Neural cell (in vitro differentiated cells): ENCODE measurements at regions not wholly inside any gene's neighbourhood (a gene's known extent, or its start where the extent isn't known, plus 50 kb on each side); places are given as distances from the start of the nearest gene placed in this dataset.

Experiments used
- H2AFZ ChIP-seq: fragments of 200-600, 300-800 bp; sonication (generic), shearing (Covaris generic); 2 replicates; pipeline ENCODE4 v1.6.0; 2014; ENCODE audit warnings: low read depth, mild to moderate bottlenecking, antibody characterized with exemption, low read length, moderate library complexity
- H3F3A ChIP-seq: fragments of 200-600 bp; shearing (Covaris generic); 2 replicates; pipeline ENCODE4 v1.6.1; 2016; ENCODE audit warnings: mild to moderate bottlenecking, moderate library complexity, mixed read lengths, antibody characterized with exemption, low read length; ENCODE audit not compliant: insufficient read depth, poor library complexity, severe bottlenecking
- H3K27ac ChIP-seq: fragments of 200-600, 300-800 bp; sonication (generic), shearing (Covaris generic); 2 replicates; pipeline ENCODE4 v1.5.1; 2014; ENCODE audit warnings: mild to moderate bottlenecking, low read length, moderate library complexity
- H3K27me3 ChIP-seq: fragments of 300-800, 200-600 bp; sonication (generic), shearing (Covaris generic); 2 replicates; pipeline ENCODE4 v1.6.0; 2014; ENCODE audit warnings: mild to moderate bottlenecking, low read depth, low read length, moderate library complexity; ENCODE audit not compliant: insufficient read depth
- H3K36me3 ChIP-seq: fragments of 300-800, 200-600 bp; sonication (generic), shearing (Covaris generic); 2 replicates; pipeline ENCODE4 v1.5.1; 2014; ENCODE audit warnings: mild to moderate bottlenecking, antibody characterized with exemption, low read length, moderate library complexity; ENCODE audit not compliant: insufficient read depth
- H3K4me2 ChIP-seq: fragments of 300-800, 200-600 bp; sonication (generic), shearing (Covaris generic); 2 replicates; pipeline ENCODE4 v1.6.0; 2014; ENCODE audit warnings: mild to moderate bottlenecking, low read length
- H3K4me3 ChIP-seq: fragments of 300-800, 200-600 bp; sonication (generic), shearing (Covaris generic); 2 replicates; pipeline ENCODE4 v1.5.1; 2014; ENCODE audit warnings: mild to moderate bottlenecking, low read length, moderate library complexity
- H3K79me2 ChIP-seq: fragments of 200-600 bp; shearing (Covaris generic); replicated peaks from 2 replicates; pipeline ENCODE4 v1.6.0; 2014; ENCODE audit warnings: mild to moderate bottlenecking, low read length, moderate library complexity; ENCODE audit not compliant: insufficient read depth
- H3K9ac ChIP-seq: fragments of 300-800, 200-600 bp; sonication (generic), shearing (Covaris generic); 2 replicates; pipeline ENCODE4 v1.6.1; 2016; ENCODE audit warnings: mild to moderate bottlenecking, low read length, mixed read lengths
- H3K9me2 ChIP-seq: fragments of 200-600 bp; shearing (Covaris generic); 2 replicates; pipeline ENCODE4 v1.6.1; 2016; ENCODE audit warnings: mild to moderate bottlenecking, low read length, mixed read lengths; ENCODE audit not compliant: insufficient read depth
- H3K9me3 ChIP-seq: fragments of 200-600, 300-800 bp; sonication (generic), shearing (Covaris generic); 2 replicates; pipeline ENCODE4 v1.6.1; 2016; ENCODE audit warnings: mild to moderate bottlenecking, mixed run types, low read length, moderate library complexity, mixed read lengths
- H4K20me1 ChIP-seq: fragments of 200-600 bp; shearing (Covaris generic); 2 replicates; pipeline ENCODE4 v1.6.1; 2016; ENCODE audit warnings: mild to moderate bottlenecking, mixed run types; ENCODE audit not compliant: insufficient read depth
- EP300 ChIP-seq: fragments of 450-650 bp; conservative IDR thresholded peaks from 2 replicates; pipeline ENCODE4 v1.6.1; 2014; ENCODE audit warnings: antibody characterized with exemption, mild to moderate bottlenecking, moderate library complexity; ENCODE audit not compliant: poor library complexity, severe bottlenecking
- EZH2 ChIP-seq: fragments of 200-600, 300-800 bp; shearing (Covaris generic), sonication (generic); IDR thresholded peaks from 2 replicates; pipeline ENCODE4 v1.6.1; 2014; ENCODE audit warnings: antibody characterized with exemption, low read length, borderline replicate concordance, mild to moderate bottlenecking; ENCODE audit not compliant: insufficient read depth, poor library complexity, severe bottlenecking
- MXI1 ChIP-seq: fragments of 450-650 bp; conservative IDR thresholded peaks from 2 replicates; pipeline ENCODE4 v1.6.1; 2014; ENCODE audit warnings: antibody characterized with exemption, mild to moderate bottlenecking; ENCODE audit not compliant: poor library complexity, severe bottlenecking
- POLR2AphosphoS5 ChIP-seq: IDR thresholded peaks from 2 replicates; pipeline ENCODE4 v1.6.1; 2012
- RAD21 ChIP-seq: fragments of 450-650 bp; conservative IDR thresholded peaks from 2 replicates; pipeline ENCODE4 v1.6.1; 2014; ENCODE audit warnings: antibody characterized with exemption, mild to moderate bottlenecking, moderate library complexity
- SMC3 ChIP-seq: fragments of 450-650 bp; conservative IDR thresholded peaks from 2 replicates; pipeline ENCODE4 v1.6.1; 2014; ENCODE audit warnings: antibody characterized with exemption, mild to moderate bottlenecking, moderate library complexity; ENCODE audit not compliant: poor library complexity
- TAF1 ChIP-seq: IDR thresholded peaks from 2 replicates; pipeline ENCODE4 v1.6.1; 2012; ENCODE audit warnings: low read depth
- TF ChIP-seq, protein P1 (sequence below): IDR thresholded peaks from 2 replicates; pipeline ENCODE4 v1.6.1; 2012; ENCODE audit warnings: borderline replicate concordance
- TF ChIP-seq, protein P2 (sequence below): fragments of 450-650 bp; IDR thresholded peaks from 2 replicates; pipeline ENCODE4 v1.5.1; 2014; ENCODE audit warnings: antibody characterized with exemption, mild to moderate bottlenecking, moderate library complexity; ENCODE audit not compliant: poor library complexity, severe bottlenecking

DNA sequence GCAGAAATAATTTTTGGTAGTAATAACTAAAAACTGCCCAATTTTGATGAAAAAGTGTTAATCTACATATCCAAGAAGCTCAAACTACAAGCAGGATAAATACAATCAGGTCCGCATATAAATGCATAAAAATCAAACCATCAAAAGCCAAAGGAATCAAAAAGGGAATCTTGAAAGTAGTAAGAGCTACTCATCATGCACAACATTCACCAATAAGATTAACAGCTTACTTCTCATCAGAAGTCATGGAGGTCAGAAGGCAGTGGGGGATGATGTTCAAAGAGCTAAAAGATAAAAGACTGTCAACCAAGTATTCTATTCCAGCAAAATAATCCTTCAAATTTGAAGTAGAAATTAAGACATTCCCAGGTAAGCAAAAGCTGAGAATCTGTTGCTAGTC lies 76.4 kb downstream of the CRPPA start:
- Histone ChIP-seq H3K79me2 (no peaks in the 10 kb centered on the region), H3K4me2 (no peak overlapping the region), H3K4me3 (no peak overlapping the region), H3K36me3 (no peaks in the 10 kb centered on the region), H3K9me2 (no peaks in the 10 kb centered on the region), H4K20me1 (no peaks in the 10 kb centered on the region), H3K27ac (no peak overlapping the region), H3K27me3 (no peaks in the 10 kb centered on the region), H3F3A (no peaks in the 10 kb centered on the region), H3K9me3 (no peaks in the 10 kb centered on the region), H2AFZ (no peak overlapping the region), H3K9ac (no peak overlapping the region)
- TF ChIP-seq, protein P1, sequence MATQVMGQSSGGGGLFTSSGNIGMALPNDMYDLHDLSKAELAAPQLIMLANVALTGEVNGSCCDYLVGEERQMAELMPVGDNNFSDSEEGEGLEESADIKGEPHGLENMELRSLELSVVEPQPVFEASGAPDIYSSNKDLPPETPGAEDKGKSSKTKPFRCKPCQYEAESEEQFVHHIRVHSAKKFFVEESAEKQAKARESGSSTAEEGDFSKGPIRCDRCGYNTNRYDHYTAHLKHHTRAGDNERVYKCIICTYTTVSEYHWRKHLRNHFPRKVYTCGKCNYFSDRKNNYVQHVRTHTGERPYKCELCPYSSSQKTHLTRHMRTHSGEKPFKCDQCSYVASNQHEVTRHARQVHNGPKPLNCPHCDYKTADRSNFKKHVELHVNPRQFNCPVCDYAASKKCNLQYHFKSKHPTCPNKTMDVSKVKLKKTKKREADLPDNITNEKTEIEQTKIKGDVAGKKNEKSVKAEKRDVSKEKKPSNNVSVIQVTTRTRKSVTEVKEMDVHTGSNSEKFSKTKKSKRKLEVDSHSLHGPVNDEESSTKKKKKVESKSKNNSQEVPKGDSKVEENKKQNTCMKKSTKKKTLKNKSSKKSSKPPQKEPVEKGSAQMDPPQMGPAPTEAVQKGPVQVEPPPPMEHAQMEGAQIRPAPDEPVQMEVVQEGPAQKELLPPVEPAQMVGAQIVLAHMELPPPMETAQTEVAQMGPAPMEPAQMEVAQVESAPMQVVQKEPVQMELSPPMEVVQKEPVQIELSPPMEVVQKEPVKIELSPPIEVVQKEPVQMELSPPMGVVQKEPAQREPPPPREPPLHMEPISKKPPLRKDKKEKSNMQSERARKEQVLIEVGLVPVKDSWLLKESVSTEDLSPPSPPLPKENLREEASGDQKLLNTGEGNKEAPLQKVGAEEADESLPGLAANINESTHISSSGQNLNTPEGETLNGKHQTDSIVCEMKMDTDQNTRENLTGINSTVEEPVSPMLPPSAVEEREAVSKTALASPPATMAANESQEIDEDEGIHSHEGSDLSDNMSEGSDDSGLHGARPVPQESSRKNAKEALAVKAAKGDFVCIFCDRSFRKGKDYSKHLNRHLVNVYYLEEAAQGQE = no peak
- TF ChIP-seq MXI1 (no peak), RAD21 (no peak), TAF1 (no peak), EZH2 (no peak), SMC3 (no peak), EP300 (no peak), POLR2AphosphoS5 (no peak)
- TF ChIP-seq, protein P2, sequence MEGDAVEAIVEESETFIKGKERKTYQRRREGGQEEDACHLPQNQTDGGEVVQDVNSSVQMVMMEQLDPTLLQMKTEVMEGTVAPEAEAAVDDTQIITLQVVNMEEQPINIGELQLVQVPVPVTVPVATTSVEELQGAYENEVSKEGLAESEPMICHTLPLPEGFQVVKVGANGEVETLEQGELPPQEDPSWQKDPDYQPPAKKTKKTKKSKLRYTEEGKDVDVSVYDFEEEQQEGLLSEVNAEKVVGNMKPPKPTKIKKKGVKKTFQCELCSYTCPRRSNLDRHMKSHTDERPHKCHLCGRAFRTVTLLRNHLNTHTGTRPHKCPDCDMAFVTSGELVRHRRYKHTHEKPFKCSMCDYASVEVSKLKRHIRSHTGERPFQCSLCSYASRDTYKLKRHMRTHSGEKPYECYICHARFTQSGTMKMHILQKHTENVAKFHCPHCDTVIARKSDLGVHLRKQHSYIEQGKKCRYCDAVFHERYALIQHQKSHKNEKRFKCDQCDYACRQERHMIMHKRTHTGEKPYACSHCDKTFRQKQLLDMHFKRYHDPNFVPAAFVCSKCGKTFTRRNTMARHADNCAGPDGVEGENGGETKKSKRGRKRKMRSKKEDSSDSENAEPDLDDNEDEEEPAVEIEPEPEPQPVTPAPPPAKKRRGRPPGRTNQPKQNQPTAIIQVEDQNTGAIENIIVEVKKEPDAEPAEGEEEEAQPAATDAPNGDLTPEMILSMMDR = no peak

DNA sequence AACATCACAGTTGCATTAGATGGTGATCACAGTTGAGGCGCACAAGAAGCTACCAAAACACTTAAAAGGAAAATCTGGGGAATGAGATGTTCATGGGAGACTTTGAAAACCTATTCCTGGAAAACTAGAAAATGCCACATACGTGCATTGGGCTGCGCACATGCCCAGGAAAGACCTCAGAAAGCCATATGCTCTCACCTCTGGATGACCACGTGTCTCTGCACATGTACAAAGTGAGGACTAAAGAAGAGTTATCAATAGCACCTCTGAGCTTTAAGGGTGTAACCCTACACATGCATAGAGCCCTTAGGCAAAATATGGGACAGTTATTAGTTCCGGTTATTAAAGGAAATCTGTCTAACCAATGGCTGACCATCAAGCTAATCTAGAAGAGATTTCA lies 77.7 kb downstream of the CRPPA start:
- Histone ChIP-seq H3F3A (no peaks in the 10 kb centered on the region), H3K9me2 (no peaks in the 10 kb centered on the region), H3K27me3 (no peaks in the 10 kb centered on the region), H3K4me3 (no peak overlapping the region), H4K20me1 (no peaks in the 10 kb centered on the region), H3K79me2 (no peaks in the 10 kb centered on the region), H3K9ac (no peak overlapping the region), H3K4me2 (no peak overlapping the region), H3K9me3 (no peaks in the 10 kb centered on the region), H2AFZ (no peak overlapping the region), H3K36me3 (no peaks in the 10 kb centered on the region), H3K27ac (no peak overlapping the region)
- TF ChIP-seq EZH2 (no peak), EP300 (no peak), POLR2AphosphoS5 (no peak), RAD21 (no peak)
- TF ChIP-seq, protein P2 = no peak
